ENCODE measurements at regions not wholly inside any gene's neighbourhood (a gene's known extent, or its start where the extent isn't known, plus 50 kb on each side); places are given as distances from the start of the nearest gene placed in this dataset.

DNA sequence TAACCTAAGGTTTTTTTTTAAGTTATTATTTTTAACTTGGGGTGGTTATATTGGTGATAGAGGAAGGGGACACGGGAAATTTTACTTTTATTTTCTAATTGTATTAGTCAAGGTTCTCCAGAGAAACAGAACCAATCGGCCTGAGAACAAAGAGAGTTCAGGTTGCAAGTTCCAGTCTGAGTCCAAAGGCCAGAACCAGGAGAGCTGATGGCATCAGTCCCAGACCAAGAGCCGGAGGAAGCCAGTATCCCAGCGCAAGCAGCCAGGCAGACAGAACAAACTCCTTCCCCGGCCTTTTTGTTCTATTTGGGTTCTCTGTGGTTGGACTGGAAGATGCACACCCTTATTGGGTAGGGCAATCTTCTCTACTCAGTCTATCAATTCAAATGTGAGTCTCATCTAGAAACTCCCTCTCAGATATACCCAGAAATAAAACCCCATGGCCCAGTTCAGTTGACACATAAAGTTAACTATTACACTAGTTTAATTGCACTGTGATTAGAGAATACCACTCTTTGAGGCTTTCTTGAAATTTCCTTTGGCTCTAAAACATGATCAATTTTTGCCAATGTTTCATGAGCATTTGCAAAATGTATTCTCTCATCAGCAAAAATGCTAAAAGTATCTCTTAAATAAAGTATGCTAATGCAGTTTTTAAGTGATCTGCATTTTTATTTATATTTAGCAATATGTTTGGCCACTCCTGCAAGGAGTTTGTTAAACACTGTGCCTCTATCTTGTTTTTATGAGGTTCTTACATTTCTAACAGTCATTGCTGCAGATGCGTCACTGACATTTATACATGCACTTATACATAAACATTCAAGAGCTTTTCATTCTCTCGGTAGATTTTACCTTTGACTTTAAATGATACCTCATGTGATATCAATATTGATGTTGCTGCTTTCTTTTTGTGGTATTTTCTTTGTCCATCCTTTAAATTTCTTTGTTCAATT, 103.2 kb upstream of the SSTR4 start:
- TF ChIP-seq POLR2AphosphoS5 (IDR thresholded peaks at IDR 0.05; ENCODE audit: low read depth, low read length) (no peak), PAX5 (IDR thresholded peaks at IDR 0.05; ENCODE audit: insufficient read depth, low read length, severe bottlenecking) (no peak), POU2F2 (IDR thresholded peaks at IDR 0.05; ENCODE audit: low read depth, low read length) (no peak), POLR2A (IDR thresholded peaks at IDR 0.05; ENCODE audit: low read depth, low read length) (no peak), TAF1 (IDR thresholded peaks at IDR 0.05; ENCODE audit: low read depth, low read length) (no peak), SPI1 (IDR thresholded peaks at IDR 0.05; ENCODE audit: low read depth, low read length) (no peak)
- DNase-seq (ENCODE audit: insufficient read length, low spot score) (no peak), FAIRE-seq (no peak)

DNA sequence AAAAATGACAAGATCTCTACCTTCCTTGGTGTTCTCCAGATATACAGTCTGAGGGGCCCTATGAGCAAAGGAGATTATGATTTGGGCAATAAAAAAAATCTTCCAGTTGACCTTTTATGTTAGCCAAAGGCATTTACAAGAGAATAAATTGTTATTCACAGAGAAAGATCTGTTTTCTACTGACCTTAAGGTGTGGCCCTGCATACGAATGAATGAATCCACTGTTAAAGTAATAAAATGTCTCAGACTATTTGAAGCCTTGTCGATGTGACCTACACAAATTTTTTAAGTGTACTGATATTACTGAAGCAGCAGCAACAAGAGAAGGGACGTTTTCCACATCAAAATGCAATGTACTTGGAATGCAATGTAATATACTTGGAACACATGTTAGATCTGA, 95.9 kb upstream of the SSTR4 start:
- no peak for FAIRE-seq
- no peak for TF ChIP-seq PAX5 (IDR thresholded peaks at IDR 0.05; ENCODE audit: insufficient read depth, low read length, severe bottlenecking)
- TF ChIP-seq POU2F2 (IDR thresholded peaks at IDR 0.05; ENCODE audit: low read depth, low read length): no peak
- TF ChIP-seq POLR2A (IDR thresholded peaks at IDR 0.05; ENCODE audit: low read depth, low read length): no peak
- TF ChIP-seq POLR2AphosphoS5 (IDR thresholded peaks at IDR 0.05; ENCODE audit: low read depth, low read length): no peak
- TF ChIP-seq SPI1 (IDR thresholded peaks at IDR 0.05; ENCODE audit: low read depth, low read length): no peak
- no peak for TF ChIP-seq TAF1 (IDR thresholded peaks at IDR 0.05; ENCODE audit: low read depth, low read length)
- no peak for DNase-seq (ENCODE audit: insufficient read length, low spot score)

DNA sequence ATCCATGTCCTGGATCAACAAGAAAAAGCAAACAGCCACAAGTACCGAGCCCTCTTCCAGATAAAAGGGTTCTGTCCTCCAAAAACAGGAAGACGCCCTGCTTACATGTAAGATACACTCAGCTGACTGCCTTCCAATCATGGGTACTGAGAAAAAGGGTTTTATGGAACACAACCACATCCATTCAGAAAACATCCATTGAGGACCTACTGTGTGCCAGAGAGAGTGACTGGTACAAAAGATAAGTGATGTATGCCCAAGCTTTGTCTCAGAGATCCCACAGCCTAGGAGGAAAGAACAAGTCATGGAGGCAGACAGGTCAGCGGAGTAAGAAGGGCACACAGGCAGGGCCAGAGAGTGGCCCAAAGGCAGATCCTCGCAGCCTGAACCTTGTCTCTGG, 94.8 kb upstream of the SSTR4 start:
- DNase-seq (ENCODE audit: insufficient read length, low spot score) (no peak), FAIRE-seq (no peak)
- TF ChIP-seq POU2F2 (IDR thresholded peaks at IDR 0.05; ENCODE audit: low read depth, low read length): no peak
- no peak for TF ChIP-seq PAX5 (IDR thresholded peaks at IDR 0.05; ENCODE audit: insufficient read depth, low read length, severe bottlenecking)
- TF ChIP-seq POLR2A (IDR thresholded peaks at IDR 0.05; ENCODE audit: low read depth, low read length): no peak
- no peak for TF ChIP-seq SPI1 (IDR thresholded peaks at IDR 0.05; ENCODE audit: low read depth, low read length)
- TF ChIP-seq TAF1 (IDR thresholded peaks at IDR 0.05; ENCODE audit: low read depth, low read length): no peak
- no peak for TF ChIP-seq POLR2AphosphoS5 (IDR thresholded peaks at IDR 0.05; ENCODE audit: low read depth, low read length)

- no peak for TF ChIP-seq POLR2AphosphoS5 (IDR thresholded peaks at IDR 0.05; ENCODE audit: low read depth, low read length)
- no peak for TF ChIP-seq SPI1 (IDR thresholded peaks at IDR 0.05; ENCODE audit: low read depth, low read length)
- no peak for TF ChIP-seq TAF1 (IDR thresholded peaks at IDR 0.05; ENCODE audit: low read depth, low read length)
- no peak for TF ChIP-seq POLR2A (IDR thresholded peaks at IDR 0.05; ENCODE audit: low read depth, low read length)
- no peak for TF ChIP-seq POU2F2 (IDR thresholded peaks at IDR 0.05; ENCODE audit: low read depth, low read length)
- TF ChIP-seq PAX5 (IDR thresholded peaks at IDR 0.05; ENCODE audit: insufficient read depth, low read length, severe bottlenecking): no peak
- FAIRE-seq: no peak
- no peak for DNase-seq (ENCODE audit: insufficient read length, low spot score)
Observed at GRCh38 chr20:22941550-22941949, 93.6 kb upstream of the SSTR4 start.

DNA sequence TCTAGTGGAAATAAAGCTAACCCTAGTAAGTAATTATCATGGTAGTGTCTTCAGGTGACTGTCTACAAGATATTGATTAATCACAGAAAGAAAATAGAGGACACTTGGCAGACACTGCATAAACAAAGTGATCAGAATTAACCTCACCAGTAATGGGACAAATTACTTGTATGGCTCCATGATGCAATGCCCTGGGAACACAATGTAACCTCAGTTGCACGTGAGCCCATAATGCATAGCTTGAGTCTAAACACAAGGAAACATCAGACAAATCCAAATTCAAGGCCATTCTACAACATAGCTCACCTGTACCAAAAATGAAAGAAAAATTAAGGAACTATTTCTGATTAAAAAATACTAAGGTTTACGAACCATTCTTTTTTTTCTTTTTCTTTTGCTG, 92.4 kb upstream of the SSTR4 start:
- FAIRE-seq (no peak), DNase-seq (ENCODE audit: insufficient read length, low spot score) (no peak)
- no peak for TF ChIP-seq PAX5 (IDR thresholded peaks at IDR 0.05; ENCODE audit: insufficient read depth, low read length, severe bottlenecking)
- no peak for TF ChIP-seq TAF1 (IDR thresholded peaks at IDR 0.05; ENCODE audit: low read depth, low read length)
- no peak for TF ChIP-seq POU2F2 (IDR thresholded peaks at IDR 0.05; ENCODE audit: low read depth, low read length)
- no peak for TF ChIP-seq SPI1 (IDR thresholded peaks at IDR 0.05; ENCODE audit: low read depth, low read length)
- TF ChIP-seq POLR2AphosphoS5 (IDR thresholded peaks at IDR 0.05; ENCODE audit: low read depth, low read length): no peak
- no peak for TF ChIP-seq POLR2A (IDR thresholded peaks at IDR 0.05; ENCODE audit: low read depth, low read length)

- FAIRE-seq (no peak), DNase-seq (ENCODE audit: insufficient read length, low spot score) (no peak)
- no peak for TF ChIP-seq POU2F2 (IDR thresholded peaks at IDR 0.05; ENCODE audit: low read depth, low read length)
- TF ChIP-seq PAX5 (IDR thresholded peaks at IDR 0.05; ENCODE audit: insufficient read depth, low read length, severe bottlenecking): no peak
- no peak for TF ChIP-seq POLR2A (IDR thresholded peaks at IDR 0.05; ENCODE audit: low read depth, low read length)
- no peak for TF ChIP-seq SPI1 (IDR thresholded peaks at IDR 0.05; ENCODE audit: low read depth, low read length)
- no peak for TF ChIP-seq TAF1 (IDR thresholded peaks at IDR 0.05; ENCODE audit: low read depth, low read length)
Observed at GRCh38 chr20:22944062-22944461, 91.0 kb upstream of the SSTR4 start.

- DNase-seq (ENCODE audit: insufficient read length, low spot score) (no peak), FAIRE-seq (no peak)
- TF ChIP-seq TAF1 (IDR thresholded peaks at IDR 0.05; ENCODE audit: low read depth, low read length) (no peak), SPI1 (IDR thresholded peaks at IDR 0.05; ENCODE audit: low read depth, low read length) (no peak), POLR2A (IDR thresholded peaks at IDR 0.05; ENCODE audit: low read depth, low read length) (no peak), POU2F2 (IDR thresholded peaks at IDR 0.05; ENCODE audit: low read depth, low read length) (no peak), POLR2AphosphoS5 (IDR thresholded peaks at IDR 0.05; ENCODE audit: low read depth, low read length) (no peak), PAX5 (IDR thresholded peaks at IDR 0.05; ENCODE audit: insufficient read depth, low read length, severe bottlenecking) (no peak)
Observed at GRCh38 chr20:22944936-22945335, 90.2 kb upstream of the SSTR4 start.

GRCh38 chr20:22946596-22946995, 88.5 kb upstream of the SSTR4 start:
- no peak for FAIRE-seq
- no peak for DNase-seq (ENCODE audit: insufficient read length, low spot score)
- no peak for TF ChIP-seq TAF1 (IDR thresholded peaks at IDR 0.05; ENCODE audit: low read depth, low read length)
- no peak for TF ChIP-seq SPI1 (IDR thresholded peaks at IDR 0.05; ENCODE audit: low read depth, low read length)
- no peak for TF ChIP-seq POU2F2 (IDR thresholded peaks at IDR 0.05; ENCODE audit: low read depth, low read length)
- no peak for TF ChIP-seq POLR2A (IDR thresholded peaks at IDR 0.05; ENCODE audit: low read depth, low read length)
- no peak for TF ChIP-seq POLR2AphosphoS5 (IDR thresholded peaks at IDR 0.05; ENCODE audit: low read depth, low read length)

- DNase-seq (ENCODE audit: insufficient read length, low spot score) (no peak), FAIRE-seq (no peak)
- no peak for TF ChIP-seq SPI1 (IDR thresholded peaks at IDR 0.05; ENCODE audit: low read depth, low read length)
- TF ChIP-seq POU2F2 (IDR thresholded peaks at IDR 0.05; ENCODE audit: low read depth, low read length): no peak
- no peak for TF ChIP-seq POLR2AphosphoS5 (IDR thresholded peaks at IDR 0.05; ENCODE audit: low read depth, low read length)
- no peak for TF ChIP-seq PAX5 (IDR thresholded peaks at IDR 0.05; ENCODE audit: insufficient read depth, low read length, severe bottlenecking)
- TF ChIP-seq POLR2A (IDR thresholded peaks at IDR 0.05; ENCODE audit: low read depth, low read length): no peak
- TF ChIP-seq TAF1 (IDR thresholded peaks at IDR 0.05; ENCODE audit: low read depth, low read length): no peak
Observed at GRCh38 chr20:22949331-22950109, 85.6 kb upstream of the SSTR4 start.
